ENCODE measurements at regions not wholly inside any gene's neighbourhood (a gene's known extent, or its start where the extent isn't known, plus 50 kb on each side); places are given as distances from the start of the nearest gene placed in this dataset.
"Not testable (repeated sequence)": the region's sequence is repeated elsewhere in the genome, so short reads cannot be mapped to it uniquely, and the experiment has no call there.

- no peak for DNase-seq
Observed at GRCh38 chr5:117615226-117615625, 1040.6 kb upstream of the SEMA6A start.

- DNase-seq = no peak
Observed at GRCh38 chr5:117614408-117614807, 1039.8 kb upstream of the SEMA6A start.

GRCh38 chr5:117604845-117605244 lies 1030.2 kb upstream of the SEMA6A start:
- DNase-seq = no peak

- DNase-seq = not testable (repeated sequence)
Observed at GRCh38 chr5:117599811-117600210, 1025.2 kb upstream of the SEMA6A start.

GRCh38 chr5:117594166-117594565 lies 1019.5 kb upstream of the SEMA6A start:
- no peak for DNase-seq

- peak; percentile 10 for DNase-seq
Observed at GRCh38 chr5:117590944-117591343, 1016.3 kb upstream of the SEMA6A start.

GRCh38 chr5:117588611-117589010 lies 1014.0 kb upstream of the SEMA6A start:
- DNase-seq = no peak

GRCh38 chr5:117587111-117587510 lies 1012.5 kb upstream of the SEMA6A start:
- no peak for DNase-seq

GRCh38 chr5:117568622-117569021 lies 994.0 kb upstream of the SEMA6A start:
- no peak for DNase-seq

GRCh38 chr5:117568126-117568525 lies 993.5 kb upstream of the SEMA6A start:
- no peak for DNase-seq

GRCh38 chr5:117562647-117563046 lies 988.0 kb upstream of the SEMA6A start:
- DNase-seq = no peak

GRCh38 chr5:117561531-117561930 lies 986.9 kb upstream of the SEMA6A start:
- no peak for DNase-seq

- DNase-seq = no peak
Observed at GRCh38 chr5:117559005-117559844, 984.6 kb upstream of the SEMA6A start.

GRCh38 chr5:117551236-117551635 lies 976.6 kb upstream of the SEMA6A start:
- DNase-seq = no peak

GRCh38 chr5:117547192-117547591 lies 972.6 kb upstream of the SEMA6A start:
- DNase-seq = no peak

GRCh38 chr5:117539692-117540091 lies 965.1 kb upstream of the SEMA6A start:
- no peak for DNase-seq

GRCh38 chr5:117533792-117534191 lies 959.2 kb upstream of the SEMA6A start:
- no peak for DNase-seq

- not testable (repeated sequence) for DNase-seq
Observed at GRCh38 chr5:117533051-117533670, 958.5 kb upstream of the SEMA6A start.

- DNase-seq = no peak
Observed at GRCh38 chr5:117519957-117520500, 945.4 kb upstream of the SEMA6A start.

- peak; percentile 39 for DNase-seq
Observed at GRCh38 chr5:117504305-117504704, 929.7 kb upstream of the SEMA6A start.

- peak; percentile 44 for DNase-seq
Observed at GRCh38 chr5:117497601-117498000, 923.0 kb upstream of the SEMA6A start.

- DNase-seq = peak; percentile 11
Observed at GRCh38 chr5:117496801-117497200, 922.2 kb upstream of the SEMA6A start.

GRCh38 chr5:117494188-117494587 lies 919.6 kb upstream of the SEMA6A start:
- peak; percentile 12 for DNase-seq

Data from tongue (tissue), 1 donor.